ENCODE measurements at regions not wholly inside any gene's neighbourhood (a gene's known extent, or its start where the extent isn't known, plus 50 kb on each side); places are given as distances from the start of the nearest gene placed in this dataset.

DNA sequence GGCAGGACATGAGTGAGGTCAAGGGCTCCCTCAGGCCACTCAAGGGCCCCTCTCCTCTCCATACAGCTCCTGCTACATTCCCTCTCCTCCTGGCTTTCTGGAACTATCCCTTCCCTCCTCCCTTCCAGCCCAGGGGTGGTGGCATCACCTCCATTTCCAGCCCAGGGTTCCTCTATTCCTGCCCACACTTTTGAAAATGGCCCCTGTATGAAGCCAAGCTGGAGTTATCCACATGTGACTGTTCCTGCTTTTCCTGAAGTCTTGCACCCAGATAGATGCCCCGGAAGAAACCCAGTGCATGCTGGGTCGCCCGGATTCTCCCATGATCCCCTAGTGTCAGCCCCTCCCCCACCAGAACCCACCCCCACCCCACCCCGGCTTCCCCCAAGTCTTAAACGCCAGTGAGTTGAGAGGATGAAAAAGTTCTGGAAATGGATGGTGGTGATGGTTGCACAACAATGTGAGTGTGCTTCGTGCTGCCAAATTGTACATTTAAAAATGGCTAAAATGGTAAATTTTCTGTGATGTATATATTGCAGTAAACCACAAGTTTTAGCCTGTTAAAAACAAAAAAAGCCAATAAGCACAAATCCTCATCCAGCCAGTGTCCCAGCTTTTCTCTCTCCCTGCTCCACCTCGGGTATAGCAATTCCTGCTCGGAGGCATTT lies 136.9 kb downstream of the SCARB1 start:
- DNase-seq (ENCODE audit: low read depth in 2 of 2): no peak

DNA sequence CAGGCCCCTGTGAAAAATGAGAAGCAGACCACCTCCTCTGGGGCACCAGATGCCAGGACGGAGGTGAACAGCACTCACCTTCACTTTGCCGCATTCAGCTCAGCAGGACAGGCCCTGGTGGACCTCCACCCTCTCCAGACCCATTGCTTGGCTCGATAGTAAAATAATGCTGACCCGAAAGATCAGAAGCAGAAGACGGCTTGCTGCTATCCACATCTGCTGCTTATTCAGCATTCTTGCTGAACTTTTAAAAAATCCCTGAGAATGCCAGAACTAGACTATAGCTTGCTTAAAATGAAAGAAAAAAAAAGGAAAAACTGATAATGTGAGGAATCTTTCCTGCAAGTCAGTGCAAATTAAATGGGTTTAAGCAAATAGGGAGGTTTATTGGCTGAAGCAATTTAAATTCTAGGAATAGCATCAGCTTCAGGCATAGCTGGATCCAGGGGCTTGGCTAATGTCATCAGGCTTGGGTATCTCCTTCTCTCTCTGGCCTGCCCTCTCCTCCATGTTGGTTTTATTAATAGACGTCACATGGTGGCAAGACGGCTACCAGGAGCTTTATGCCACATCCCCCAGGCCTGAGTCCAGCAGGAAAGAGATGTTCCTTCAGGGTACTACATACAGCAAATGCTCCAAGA lies 137.9 kb downstream of the SCARB1 start:
- no peak for DNase-seq (ENCODE audit: low read depth in 2 of 2)

GRCh38 chr12:124725099-124725498 lies 138.6 kb downstream of the SCARB1 start:
- DNase-seq (ENCODE audit: low read depth in 2 of 2): no peak

- DNase-seq (ENCODE audit: low read depth in 2 of 2): no peak
These were observed 140.8 kb downstream of the SCARB1 start for GRCh38 chr12:124722878-124723277.

DNA sequence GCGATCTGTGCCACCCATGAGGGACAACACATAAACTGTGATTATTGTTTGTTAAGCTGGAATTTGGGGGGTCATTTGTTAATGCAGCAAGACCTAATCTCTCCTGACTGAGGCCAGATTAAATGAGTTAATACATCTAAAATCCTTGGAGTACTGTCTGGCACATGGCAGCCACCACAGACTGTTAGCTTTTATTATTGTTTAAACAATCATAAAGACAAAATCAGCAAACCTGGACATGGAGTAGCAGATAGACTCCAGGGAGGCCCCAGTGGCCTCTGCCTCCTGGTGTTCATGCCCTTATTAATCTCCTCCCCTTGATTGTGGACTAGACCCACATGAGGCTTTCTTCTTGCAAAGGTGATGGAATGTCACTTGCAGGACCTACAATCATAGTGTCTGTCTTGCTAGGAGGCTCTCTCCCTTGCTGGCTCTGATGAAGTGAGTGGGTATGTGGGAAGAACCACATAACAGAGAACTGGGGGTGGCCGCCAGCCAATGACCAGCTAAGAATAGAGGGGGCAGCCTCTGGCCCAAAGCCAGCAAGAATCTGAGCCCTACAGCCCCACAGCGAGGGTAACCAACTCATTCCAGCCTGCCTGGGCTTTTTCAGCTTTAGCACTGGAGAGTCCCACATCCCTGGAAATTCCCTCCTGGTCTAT lies 142.0 kb downstream of the SCARB1 start:
- DNase-seq (ENCODE audit: low read depth in 2 of 2): no peak

- peak; percentile 90 to 91 for DNase-seq (ENCODE audit: low read depth in 2 of 2)
These were observed 142.8 kb downstream of the SCARB1 start for GRCh38 chr12:124720681-124721500.

GRCh38 chr12:124720004-124720680 lies 143.5 kb downstream of the SCARB1 start:
- DNase-seq (ENCODE audit: low read depth in 2 of 2): peak; percentile 67 to 68

GRCh38 chr12:124719231-124719630 lies 144.4 kb downstream of the SCARB1 start:
- DNase-seq (ENCODE audit: low read depth in 2 of 2): no peak

DNA sequence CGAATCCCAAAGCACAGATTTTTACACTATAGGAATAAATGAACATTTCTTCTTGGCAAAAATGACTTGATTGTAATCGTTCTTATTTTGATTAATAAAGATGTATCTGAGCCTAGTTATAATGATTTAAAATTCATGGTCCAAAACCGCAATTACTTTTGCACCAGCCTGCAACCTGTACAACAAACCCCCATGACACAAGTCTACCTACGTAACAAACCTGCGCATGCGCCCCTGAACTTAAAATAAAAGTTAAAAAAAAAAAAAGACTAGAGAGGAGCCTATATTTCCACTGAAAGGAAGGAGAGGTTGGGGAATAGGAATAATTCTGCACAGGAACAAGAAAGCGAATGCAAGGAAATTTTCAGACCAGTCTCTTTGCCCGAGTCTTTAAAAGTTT lies 145.2 kb downstream of the SCARB1 start:
- DNase-seq (ENCODE audit: low read depth in 2 of 2): no peak

DNA sequence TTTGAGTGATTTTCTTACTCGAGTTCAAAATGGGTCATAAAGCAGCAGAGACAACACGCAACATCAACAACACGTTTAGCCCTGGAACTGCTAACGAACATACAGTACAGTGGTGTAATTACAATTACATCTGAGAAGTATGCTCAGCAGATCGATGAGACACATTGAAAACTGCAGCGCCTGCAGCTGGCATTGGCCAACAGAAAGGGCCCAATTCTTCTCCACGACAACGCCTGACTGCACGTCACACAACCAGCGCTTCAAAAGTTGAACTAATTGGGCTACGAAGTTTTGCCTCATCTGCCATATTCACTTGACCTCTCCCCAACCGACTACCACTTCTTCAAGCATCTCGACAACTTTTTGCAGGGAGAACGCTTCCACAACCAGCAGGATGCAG lies 145.6 kb downstream of the SCARB1 start:
- DNase-seq (ENCODE audit: low read depth in 2 of 2): no peak

DNA sequence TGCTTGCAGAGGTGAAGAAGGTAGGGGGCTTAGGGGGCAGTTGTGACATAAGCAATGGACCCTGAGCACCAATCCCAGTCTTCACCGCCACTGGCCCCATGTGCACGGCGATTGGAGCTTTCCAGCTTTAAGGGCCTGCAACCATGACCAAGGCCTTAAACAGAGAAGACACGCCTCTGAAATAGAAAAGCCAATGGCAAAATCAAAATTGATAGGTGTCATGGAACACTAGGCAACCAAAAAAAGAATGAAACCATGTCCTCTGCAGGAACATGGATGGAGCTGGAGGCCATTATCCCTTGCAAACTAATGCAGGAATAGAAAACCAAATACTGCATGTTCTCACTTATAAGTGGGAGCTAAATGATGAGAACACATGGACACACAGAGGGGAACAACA lies 146.3 kb downstream of the SCARB1 start:
- no peak for DNase-seq (ENCODE audit: low read depth in 2 of 2)

DNA sequence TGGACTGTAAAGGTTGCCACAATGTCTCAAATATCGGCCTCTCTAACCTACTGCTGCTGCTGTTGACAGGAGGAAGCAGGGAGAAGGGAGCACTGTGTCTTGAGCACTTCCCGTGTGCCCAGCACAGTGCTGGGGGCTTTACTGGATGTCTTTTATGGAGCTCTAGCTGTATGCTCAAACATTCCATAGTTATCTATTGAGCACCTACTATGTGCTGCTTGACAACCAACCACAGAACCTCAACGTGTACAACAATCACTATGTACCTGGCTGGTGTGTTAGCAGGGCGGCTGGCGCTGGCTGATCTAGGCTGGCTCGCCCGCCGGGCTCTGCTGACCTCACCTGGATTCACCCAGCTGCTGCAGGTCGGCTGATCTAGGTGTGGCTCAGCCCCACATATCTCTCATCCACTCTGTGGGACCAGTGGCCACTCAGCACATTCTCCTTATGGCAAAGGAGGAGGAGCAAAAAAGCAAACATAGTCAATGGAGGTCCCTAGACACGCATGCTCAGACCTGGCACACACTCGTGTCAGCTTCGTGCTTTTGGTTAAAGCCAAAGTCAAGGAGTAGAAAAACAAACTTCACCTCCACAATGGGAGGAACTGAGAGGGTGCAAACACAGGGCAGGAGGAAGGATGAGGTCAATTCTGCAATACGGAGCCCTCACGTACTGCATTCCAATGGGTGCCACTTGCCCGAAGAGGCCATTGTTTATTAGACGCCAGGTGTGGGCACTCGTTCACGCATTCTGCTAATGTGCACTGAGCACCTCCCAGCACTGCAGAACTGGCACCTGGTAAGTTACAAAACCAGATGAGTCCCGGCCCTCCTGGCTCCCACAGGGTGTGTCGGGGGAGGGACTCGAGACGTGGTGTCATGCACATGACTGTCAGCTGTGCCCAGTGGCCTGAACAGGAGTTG lies 147.2 kb downstream of the SCARB1 start:
- no peak for DNase-seq (ENCODE audit: low read depth in 2 of 2)

- DNase-seq (ENCODE audit: low read depth in 2 of 2): no peak
These were observed 147.9 kb upstream of the NCOR2 start for GRCh38 chr12:124715121-124715990.

- no peak for DNase-seq (ENCODE audit: low read depth in 2 of 2)
These were observed 146.1 kb upstream of the NCOR2 start for GRCh38 chr12:124713436-124714082.

DNA sequence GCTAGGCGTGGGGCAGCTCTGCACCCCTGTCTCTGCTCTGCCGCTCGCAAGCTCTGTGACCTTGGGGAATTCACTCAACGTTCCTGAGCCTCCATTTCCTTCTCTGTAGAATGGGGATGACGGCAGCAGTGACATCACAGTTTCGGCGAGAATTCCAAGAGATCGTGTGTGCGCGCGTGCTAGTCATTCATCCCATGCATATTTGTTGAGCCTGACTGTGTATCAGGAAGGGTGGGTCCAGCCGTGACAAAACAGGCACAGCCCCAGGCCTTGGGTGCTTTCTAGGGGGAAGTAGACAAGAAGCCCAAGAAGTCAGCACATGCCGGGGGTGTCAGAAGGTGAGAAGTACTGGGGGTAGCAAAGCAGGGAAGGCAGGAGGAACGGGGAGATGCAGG lies 145.6 kb upstream of the NCOR2 start:
- DNase-seq (ENCODE audit: low read depth in 2 of 2): no peak

DNA sequence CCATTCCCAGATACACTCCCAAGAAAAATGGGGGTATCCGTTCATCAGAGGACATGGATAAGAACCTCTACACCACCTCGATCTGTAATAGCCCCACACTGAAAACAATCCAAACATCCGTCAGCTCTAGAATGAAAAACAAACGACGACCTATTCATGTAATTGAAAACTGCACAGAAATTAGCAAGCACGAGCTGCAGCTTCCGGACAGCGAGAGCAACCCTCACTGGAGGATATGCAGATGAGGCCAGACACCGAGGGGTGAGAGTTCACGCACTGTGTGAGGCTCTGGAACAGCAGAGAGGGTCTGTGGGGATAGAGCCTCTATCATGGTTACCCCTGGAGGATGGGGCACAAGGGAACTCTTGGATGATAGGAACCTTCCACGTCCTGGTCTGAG lies 143.9 kb upstream of the NCOR2 start:
- DNase-seq (ENCODE audit: low read depth in 2 of 2): no peak

GRCh38 chr12:124709722-124710687 lies 142.6 kb upstream of the NCOR2 start:
- peak in 1 of 2 experiments; percentile 55 for DNase-seq (ENCODE audit: low read depth in 2 of 2)

DNA sequence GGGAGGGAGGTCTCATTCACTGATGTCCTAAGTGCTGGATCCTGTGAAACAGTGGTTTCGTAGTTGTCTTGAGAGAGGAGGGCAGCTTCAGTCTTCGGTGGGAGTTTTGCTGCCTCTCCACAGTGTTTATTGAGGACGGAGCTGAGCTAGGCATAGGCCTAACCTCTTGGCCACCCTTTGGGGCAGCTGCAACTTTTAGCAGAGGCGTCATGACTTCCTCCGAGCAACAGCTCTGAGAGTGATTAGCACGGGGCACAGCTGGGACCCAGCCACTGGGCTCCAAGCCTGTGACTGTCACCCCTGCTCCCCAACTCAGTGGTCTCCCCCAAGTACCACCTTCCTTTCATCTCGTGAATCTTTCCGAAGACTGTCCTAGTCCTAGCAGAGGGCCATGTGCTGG lies 139.9 kb upstream of the NCOR2 start:
- DNase-seq (ENCODE audit: low read depth in 2 of 2): no peak

All from fibroblast of skin of left biceps (primary cell).